Activated CD8-positive, alpha-beta T cell treated with anti-CD3 and anti-CD28 coated beads for 36 hours (primary cell): ENCODE measurements at regions not wholly inside any gene's neighbourhood (a gene's known extent, or its start where the extent isn't known, plus 50 kb on each side); places are given as distances from the start of the nearest gene placed in this dataset.

Source experiments
- ATAC-seq: fragments of 200-7000 bp; cut with Tn5 transposase; one replicate; pipeline ENCODE4 v1.10.0; 2021; ENCODE audit warnings: mild to moderate bottlenecking, moderate library complexity
- CTCF ChIA-PET: fragments of 350-600 bp; sonication (Branson Sonifier 250); formaldehyde crosslinking; loops from one replicate; lab custom pipeline; 2021; ENCODE audit warnings: antibody characterized with exemption; lab: Charles Lee
- POLR2A ChIA-PET: fragments of 350-600 bp; sonication (Branson Sonifier 250); formaldehyde crosslinking; loops from one replicate; lab custom pipeline; 2021; ENCODE audit warnings: antibody characterized with exemption; lab: Charles Lee
- DNase-seq: peaks from one replicate; pipeline ENCODE4 v3.0.0-alpha.2; 2020
- H3K27ac Mint-ChIP-seq: one replicate; pipeline ENCODE4 v1.8.0; 2021; ENCODE audit warnings: mild to moderate bottlenecking, mixed read lengths
- H3K27me3 Mint-ChIP-seq: one replicate; pipeline ENCODE4 v1.8.0; 2021; ENCODE audit warnings: mixed read lengths
- H3K36me3 Mint-ChIP-seq: one replicate; pipeline ENCODE4 v1.8.0; 2021; ENCODE audit warnings: low read depth, mixed read lengths
- H3K4me1 Mint-ChIP-seq: one replicate; pipeline ENCODE4 v1.8.0; 2021; ENCODE audit warnings: low read depth, mixed read lengths
- H3K4me3 Mint-ChIP-seq: one replicate; pipeline ENCODE4 v1.8.0; 2021; ENCODE audit warnings: mild to moderate bottlenecking, moderate library complexity, mixed read lengths
- H3K9me3 Mint-ChIP-seq: one replicate; pipeline ENCODE4 v1.8.0; 2021; ENCODE audit warnings: mixed read lengths
- CTCF ChIP-seq: fragments of 200-600 bp; IDR thresholded peaks from one replicate; pipeline ENCODE4 v1.8.0; 2022; ENCODE audit warnings: antibody characterized with exemption, mild to moderate bottlenecking
- intact Hi-C: fragments of 100-400 bp; cut with micrococcal nuclease; formaldehyde crosslinking; loops from one replicate; pipeline ENCODE4 v1.10.0; 2022

DNA sequence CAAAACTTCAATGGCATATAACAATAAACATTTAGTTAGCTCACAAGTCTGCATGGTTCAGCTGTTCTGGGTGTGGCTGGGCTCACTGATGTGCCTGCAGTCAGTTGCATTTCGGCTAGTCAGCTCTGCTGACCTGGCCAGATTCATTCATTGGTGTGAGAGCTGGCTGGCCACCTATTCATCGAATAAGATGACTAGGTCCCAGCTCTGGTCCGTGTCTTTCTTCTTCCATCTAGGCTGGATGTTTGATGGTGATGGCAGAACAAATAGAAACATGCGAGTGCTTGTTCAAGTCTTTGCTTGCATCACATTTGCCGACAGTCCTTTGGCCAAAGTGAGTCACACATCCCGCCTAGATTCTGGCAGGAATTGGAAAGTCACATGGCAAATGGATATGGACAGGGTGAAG is 203.3 kb upstream of the CRY1 start:
- no peak overlapping the region for H3K27ac Mint-ChIP-seq
- POLR2A ChIA-PET: interaction anchor here (1.8 kb wide), 1 partner anchor 23 kb away, joined by 5 read pairs; no protein-coding TSS in a partner anchor
- peaks cover 4% of the 10 kb centered on the region for H3K4me1 Mint-ChIP-seq
- intact Hi-C loops: no loop called here
- no peaks in the 10 kb centered on the region for H3K36me3 Mint-ChIP-seq
- H3K9me3 Mint-ChIP-seq: no peaks in the 10 kb centered on the region
- ATAC-seq: no peak
- DNase-seq: no peak
- H3K27me3 Mint-ChIP-seq: no peaks in the 10 kb centered on the region
- CTCF ChIA-PET: interaction anchor here (1.0 to 1.3 kb wide), 4 partner anchors 20 to 164 kb away, joined by 3 to 4 read pairs (median 3); no protein-coding TSS in a partner anchor
- TF ChIP-seq CTCF: no peak
- H3K4me3 Mint-ChIP-seq: no peak overlapping the region

DNA sequence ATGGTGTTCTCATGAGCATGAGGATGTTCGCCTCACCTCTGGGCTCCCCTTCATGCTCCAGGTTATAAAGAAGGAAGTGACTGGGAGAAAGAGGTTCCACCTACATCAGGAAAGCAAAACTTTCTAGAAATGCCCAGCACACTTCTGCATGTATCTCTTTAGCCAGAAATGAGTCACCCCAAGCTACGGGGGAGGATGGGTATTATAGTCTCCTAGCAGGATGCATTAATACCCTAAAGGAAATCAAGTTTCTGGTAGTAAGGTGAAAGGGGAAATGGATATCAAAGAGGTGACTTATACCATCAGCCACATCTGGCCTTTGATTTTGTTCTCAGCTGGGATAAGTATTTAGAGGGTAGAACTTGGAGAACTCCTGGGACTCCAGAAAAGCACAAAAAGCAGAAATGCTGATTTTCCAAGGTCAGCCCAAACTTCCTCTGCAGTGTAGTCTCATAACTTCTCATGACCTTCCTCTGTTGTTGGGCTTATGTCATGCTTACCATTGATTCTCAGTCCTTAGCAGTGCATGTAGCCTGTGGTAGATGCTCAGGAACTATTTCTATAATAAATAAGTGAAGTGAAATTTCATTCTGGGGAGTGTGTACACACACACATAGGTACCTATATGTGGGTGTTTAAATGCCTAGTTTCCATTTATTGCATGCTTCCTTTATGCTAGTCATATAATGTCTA is 209.4 kb upstream of the CRY1 start:
- Mint-ChIP-seq H3K27ac (no peak overlapping the region), H3K36me3 (no peaks in the 10 kb centered on the region), H3K4me3 (no peak overlapping the region), H3K9me3 (peaks cover 2% of the 10 kb centered on the region), H3K4me1 (peaks cover 6% of the 10 kb centered on the region), H3K27me3 (no peaks in the 10 kb centered on the region)
- DNase-seq (no peak), ATAC-seq (peak; percentile 27)
- TF ChIP-seq CTCF: no peak
- ChIA-PET CTCF (interaction anchor here (2.2 kb wide), 1 partner anchor 171 kb away, joined by 12 read pairs; no protein-coding TSS in a partner anchor), POLR2A (no interaction called here)
- intact Hi-C loops: no loop called here

DNA sequence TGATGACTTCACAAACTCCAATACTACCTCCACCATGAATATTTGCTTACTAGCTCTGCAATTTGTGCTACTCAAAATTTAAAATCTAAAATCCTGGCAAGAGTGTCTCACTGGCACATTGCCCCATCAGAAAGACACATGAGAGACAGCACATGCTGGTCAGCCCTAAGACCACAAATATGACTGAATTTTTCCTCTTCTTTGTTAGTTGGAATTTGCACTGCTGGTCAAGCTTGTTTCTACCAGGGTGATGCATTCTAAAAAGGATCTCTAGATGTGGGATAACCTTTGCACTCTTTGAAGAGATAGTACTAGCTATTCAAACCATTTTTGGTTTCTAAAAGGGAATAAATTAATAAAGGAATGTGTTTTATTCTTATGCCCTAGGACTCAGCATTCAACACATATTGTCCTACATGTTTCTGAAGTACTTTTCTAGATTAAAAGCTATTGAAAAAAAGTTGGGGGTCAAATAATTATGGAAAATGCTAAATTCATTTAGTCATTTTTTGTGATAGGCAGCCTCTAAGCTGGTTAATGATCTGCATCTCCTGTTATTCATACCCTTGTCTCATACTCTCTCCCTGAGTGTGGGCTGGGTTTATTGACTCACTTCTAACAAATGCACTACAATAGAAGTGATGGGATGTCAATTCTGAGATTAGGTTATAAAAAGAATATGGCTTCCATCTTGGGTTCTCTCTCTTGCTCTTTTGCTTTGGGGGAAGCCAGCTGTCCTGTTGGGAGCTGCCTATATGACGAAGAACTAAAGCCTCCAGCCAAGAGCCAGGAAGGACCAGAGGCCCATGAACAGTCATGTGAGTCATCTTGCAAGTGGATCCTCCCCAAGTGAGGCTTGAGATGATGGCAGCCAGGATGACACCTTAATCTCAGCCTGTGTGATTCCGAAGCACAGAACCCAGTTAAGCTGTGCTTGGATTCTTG is 211.5 kb upstream of the CRY1 start:
- no peak for TF ChIP-seq CTCF
- Mint-ChIP-seq H3K36me3 (no peaks in the 10 kb centered on the region), H3K9me3 (peaks cover 5% of the 10 kb centered on the region), H3K27ac (no peak overlapping the region), H3K4me1 (peaks cover 17% of the 10 kb centered on the region), H3K27me3 (no peaks in the 10 kb centered on the region), H3K4me3 (no peak overlapping the region)
- DNase-seq: no peak
- CTCF ChIA-PET: interaction anchor here (0.7 to 2.2 kb wide), 2 partner anchors 173 to 306 kb away, joined by 3 to 12 read pairs; no protein-coding TSS in a partner anchor
- ATAC-seq: no peak
- intact Hi-C loops: no loop called here
- POLR2A ChIA-PET: no interaction called here

DNA sequence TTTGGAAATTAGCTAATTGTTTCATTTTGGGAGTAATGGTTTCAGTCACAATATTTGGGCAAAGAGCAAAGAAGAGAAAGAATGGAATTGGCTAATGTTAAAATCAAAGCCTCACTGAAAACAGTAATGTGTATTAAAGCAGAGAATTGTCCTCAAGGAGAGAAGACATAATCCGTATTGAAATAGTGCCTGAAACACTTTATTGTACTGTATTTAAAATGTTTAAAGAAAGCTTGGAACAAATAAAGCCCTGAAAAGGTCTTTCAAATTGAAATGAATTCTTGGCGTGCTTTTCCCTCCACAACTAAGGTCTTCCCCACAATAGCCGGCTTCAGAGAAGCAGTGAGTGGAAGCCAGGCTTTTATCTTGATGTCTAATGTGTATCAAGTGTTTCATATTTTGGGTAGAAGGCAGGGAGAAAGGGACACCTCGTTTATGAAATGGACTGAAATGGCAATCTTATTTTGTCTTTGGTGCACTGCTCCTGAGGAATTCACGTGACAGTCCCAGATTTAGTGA is 212.9 kb upstream of the CRY1 start:
- no peak overlapping the region for H3K27ac Mint-ChIP-seq
- no peaks in the 10 kb centered on the region for H3K27me3 Mint-ChIP-seq
- H3K4me1 Mint-ChIP-seq: peaks cover 17% of the 10 kb centered on the region
- H3K9me3 Mint-ChIP-seq: peaks cover 5% of the 10 kb centered on the region
- POLR2A ChIA-PET: interaction anchor here (1.1 kb wide), 1 partner anchor 155 kb away, joined by 3 read pairs; no protein-coding TSS in a partner anchor
- H3K36me3 Mint-ChIP-seq: no peaks in the 10 kb centered on the region
- intact Hi-C loops: no loop called here
- CTCF ChIA-PET: interaction anchor here (1.0 kb wide), 1 partner anchor 102 kb away, joined by 3 read pairs; no protein-coding TSS in a partner anchor
- no peak overlapping the region for H3K4me3 Mint-ChIP-seq
- DNase-seq (no peak), ATAC-seq (no peak)
- TF ChIP-seq CTCF: no peak
